IPS DF 4.7 (cell line): ENCODE measurements at regions not wholly inside any gene's neighbourhood (a gene's known extent, or its start where the extent isn't known, plus 50 kb on each side); places are given as distances from the start of the nearest gene placed in this dataset.

Experiments used
- DNase-seq: peaks from one replicate; pipeline ENCODE4 v3.0.0-alpha.2; 2013; ENCODE audit warnings: low spot score; ENCODE audit errors: extremely low read depth

DNA sequence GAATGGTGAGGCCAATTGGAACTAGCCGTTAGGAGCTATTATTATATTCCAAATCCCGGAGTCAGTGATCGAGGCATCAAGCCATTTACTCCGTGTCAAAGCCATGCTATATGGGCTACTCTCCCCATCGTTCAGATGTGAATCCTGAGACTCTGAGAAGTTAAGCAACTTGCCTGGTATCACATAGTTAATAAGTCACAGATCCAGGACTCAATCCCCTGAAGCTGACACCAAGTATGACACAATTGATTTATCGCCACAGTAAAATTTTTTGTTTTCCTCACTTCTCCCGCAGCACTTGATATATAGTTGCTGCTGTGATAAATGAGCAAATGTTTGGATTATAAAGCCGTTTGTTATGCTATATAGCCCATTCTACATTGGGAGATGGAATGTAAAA, 50.8 kb upstream of the TSHZ2 start:
- no peak for DNase-seq

DNA sequence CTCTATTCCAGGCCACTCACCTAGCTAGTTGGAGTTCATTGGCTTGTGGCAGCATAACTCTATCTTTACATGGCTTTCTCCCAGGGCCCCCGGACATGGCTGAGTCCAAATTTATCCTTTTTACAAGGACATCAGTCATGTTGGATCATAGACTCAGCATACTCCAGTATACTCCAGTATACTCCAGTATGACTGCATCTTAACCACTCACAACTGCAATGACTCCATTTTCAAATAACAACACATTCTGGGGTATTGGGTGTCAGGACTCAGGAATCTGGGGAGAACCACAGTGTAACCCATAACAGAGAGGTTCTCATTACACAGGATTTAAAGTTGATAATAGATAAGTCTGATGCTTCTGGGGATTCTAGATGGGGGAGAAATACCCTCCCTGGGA, 53.8 kb upstream of the TSHZ2 start:
- no peak for DNase-seq

DNA sequence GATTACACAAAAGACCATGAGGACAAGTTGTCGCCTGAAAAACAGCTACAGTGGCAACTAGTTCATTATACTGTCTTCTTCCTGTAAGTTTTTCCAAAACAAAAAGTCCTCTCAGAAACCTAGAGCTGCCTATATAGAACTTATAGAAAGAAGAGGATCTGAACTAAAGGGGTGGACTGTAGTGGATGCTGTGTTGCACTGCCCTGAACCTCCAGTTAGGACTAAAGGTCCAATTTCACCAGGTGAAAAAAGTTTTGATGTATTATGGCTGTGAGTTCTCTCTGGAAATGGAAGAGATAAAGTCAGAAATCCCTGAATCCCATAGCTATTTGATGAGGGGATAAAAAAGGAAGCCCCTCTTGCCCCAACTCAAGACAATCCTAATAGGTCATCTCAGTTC, 56.6 kb upstream of the TSHZ2 start:
- DNase-seq = no peak

DNA sequence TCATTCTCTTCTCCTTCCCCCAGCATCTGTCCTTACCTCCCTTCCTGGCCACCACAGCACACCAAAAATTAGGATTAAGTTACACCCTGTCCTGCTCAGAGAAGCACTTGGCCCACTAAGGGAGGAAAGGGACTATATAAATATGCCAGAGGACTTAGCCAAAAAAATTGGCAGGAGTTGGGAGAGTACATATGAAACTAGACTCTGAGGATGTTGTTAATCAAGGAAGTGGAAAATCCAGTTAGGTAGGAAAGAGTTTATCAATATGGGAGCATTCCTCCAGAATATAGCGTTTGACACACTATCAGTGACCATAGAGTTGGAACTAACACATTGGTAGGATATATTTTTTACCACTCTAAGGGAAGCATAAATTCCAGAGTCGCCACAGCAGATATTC, 57.3 kb upstream of the TSHZ2 start:
- DNase-seq = no peak

DNA sequence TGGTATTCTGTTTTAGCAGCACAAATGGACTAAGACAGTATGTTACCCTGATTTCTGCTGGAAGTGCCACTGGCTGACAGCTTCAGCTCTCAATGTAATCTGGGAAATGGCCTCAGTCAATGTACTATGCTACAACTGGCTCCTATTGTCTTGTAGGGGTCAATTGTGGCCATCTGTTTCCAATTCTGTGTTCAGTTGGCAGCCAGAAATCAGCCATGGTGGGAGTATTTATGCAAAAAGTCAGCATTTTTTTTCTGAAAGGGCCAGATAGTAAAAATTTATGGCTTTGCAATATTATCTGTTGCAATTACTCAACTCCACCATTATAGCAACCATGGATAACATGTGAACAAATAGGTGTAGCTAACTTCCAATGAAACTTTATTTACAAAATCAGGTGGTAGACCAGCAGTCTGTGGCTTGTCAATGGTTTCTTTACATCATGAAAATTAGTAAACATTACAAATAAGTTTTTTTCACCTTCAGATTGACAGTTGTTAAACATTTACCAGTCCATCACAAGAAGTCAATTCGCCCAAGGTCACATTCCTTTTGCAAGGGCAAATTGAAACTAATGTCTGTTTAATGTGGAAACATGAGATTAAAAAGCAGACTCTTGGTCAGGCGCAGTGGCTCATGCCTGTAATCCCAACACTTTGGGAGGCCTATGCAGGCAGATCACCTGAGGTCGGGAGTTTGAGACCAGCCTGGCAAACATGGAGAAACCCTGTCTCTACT, 58.3 kb upstream of the TSHZ2 start:
- no peak for DNase-seq

DNA sequence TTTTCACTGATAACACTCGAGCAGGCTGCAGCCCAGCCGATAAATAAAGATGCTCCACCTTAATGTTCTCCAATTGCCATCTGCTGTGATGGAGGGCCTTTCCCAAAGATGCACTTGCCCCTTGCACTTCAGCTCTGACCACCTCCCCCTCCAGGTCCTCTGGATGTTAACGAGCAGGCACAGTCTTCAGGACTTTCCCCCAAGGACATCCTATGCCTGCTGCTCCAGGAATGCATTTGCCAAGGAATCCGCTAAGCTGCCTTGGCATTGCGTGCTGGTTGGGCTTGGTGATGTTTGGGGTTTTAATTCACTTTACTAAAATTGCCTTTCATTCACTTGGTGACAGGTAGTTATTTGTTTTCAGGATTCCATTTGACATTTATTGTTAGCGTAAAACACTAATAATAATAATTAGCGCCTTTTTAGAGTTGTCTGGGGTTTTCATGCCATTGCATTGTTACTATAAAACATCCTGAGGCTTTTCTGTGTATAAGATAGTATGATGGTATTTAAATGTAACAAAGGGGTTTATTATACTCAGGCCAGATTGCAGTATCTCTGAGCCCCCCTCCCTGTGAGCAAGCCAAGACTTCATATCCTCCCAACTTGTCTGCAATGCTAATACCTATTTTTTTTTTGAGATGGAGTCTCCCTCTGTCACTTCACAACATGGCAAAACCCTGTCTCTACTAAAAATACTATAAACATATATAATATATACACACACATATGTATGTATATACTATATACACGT, 66.7 kb upstream of the TSHZ2 start:
- no peak for DNase-seq

DNA sequence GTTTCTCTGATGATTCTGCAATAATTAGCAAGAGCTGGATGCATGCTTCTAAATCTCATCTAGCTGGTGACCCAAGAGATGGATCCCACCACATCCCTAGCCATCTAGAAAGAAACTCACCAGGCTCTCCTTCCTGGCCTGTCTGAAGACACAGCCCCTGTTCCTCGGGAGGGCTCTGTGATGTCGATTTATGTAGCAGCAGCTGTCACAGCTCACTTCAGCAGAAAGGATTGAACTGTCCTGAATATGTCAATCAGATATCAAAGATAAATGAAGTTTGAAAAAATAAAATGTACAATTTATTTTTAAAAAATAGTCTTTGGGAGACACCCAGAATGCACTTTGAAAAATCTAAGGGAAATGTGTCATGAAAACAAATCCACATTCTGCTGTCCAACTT, 67.3 kb upstream of the TSHZ2 start:
- DNase-seq = no peak

DNA sequence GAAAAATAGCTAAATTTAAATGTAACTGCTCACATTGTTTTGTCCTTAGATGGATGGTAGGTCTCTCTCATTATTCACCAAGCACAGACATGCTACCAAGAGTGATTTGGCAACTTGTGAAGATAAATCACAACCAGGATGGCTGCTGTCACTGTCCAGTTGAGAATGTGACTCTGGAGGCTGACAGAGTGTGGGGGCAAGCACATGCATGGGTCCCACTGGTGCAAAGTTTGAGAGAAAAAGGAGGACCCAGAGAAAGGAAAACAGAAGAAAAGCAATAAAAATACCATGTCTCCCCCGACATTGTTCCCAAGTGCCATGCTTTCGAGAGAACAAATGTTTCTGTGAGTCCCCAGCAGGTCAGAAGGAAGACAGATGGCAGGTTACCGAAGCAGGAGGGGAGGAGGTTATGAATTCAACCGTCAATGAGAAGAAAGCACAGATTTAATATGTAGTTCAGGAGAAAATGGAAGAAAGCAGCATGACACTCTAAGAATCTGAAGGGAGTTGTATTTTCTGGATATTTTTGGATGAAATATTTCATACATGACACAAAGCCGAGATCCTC, 73.0 kb upstream of the TSHZ2 start:
- no peak for DNase-seq

DNA sequence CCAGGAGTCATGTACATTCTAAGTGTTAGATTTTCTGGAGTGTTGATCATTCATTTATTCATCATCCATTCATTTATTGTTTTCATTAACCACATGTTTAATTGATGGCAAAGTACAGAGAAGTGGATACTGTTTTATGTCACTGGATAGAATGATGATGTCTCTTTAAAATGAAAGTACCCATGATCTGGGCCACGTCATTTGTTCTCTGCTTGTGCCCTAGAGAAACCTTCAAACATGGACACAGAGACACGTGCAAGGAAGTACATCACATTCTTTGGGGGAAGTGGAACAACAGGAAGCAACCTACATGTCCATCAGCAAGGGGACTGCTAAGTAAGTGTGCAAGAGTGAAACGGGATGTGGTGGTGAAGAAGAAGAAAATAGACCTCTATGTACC, 75.8 kb upstream of the TSHZ2 start:
- DNase-seq = no peak

DNA sequence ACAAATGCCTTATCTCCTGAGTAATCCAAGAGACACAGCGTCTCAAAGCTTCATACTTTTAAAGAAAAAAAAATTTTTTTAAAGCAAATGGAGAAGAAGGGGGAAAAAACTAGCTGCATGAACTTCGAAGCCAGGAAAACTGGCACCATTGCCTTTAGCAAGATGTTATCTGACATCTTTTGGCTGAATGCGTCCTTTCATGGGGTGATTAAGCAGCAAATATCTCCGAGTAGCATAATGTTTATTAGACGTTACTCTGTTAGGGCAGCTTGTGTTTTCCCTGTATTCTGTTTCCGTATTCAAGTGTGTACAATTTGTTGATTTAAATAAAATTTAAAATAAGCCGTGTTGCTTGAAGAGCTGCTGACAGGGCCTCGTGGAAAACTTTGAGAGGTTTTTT, 76.5 kb upstream of the TSHZ2 start:
- no peak for DNase-seq

DNA sequence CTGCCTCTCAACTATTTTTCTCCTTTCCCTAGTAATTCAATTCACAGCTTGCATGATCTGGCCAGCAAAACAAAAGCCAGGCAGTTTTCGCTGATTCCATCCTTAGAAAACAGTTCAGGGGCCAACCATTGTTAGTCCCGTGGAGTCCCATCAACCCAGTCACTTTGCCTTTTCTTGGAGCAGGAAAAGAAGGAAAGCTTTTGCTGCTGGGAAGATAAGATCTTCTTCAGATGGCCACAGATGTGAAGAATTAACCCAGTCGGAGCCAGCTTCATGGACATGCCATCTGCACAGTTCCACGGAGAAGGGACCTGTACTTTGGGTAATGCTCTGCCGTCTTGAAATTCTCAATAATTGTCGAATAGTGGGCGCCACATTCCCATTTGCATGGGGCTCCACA, 76.9 kb upstream of the TSHZ2 start:
- DNase-seq = no peak

DNA sequence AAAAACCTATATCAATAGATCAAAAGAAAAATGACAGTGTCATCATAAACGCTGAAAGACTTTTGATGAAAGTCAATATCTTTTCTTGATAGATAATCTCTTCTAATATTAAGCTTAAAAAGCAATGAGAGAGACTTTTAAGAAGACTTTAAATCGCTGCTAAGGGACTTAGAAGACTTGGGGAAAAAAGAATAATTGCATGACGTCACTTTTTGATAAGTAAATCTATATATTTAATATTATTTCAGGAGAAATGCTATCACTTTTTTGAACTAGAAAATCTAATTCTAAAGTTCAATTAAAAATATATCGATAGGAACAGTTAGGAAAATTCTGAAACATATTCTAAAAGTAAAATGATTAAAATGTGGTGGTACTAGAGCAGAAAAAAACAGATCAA, 78.7 kb upstream of the TSHZ2 start:
- DNase-seq = no peak

DNA sequence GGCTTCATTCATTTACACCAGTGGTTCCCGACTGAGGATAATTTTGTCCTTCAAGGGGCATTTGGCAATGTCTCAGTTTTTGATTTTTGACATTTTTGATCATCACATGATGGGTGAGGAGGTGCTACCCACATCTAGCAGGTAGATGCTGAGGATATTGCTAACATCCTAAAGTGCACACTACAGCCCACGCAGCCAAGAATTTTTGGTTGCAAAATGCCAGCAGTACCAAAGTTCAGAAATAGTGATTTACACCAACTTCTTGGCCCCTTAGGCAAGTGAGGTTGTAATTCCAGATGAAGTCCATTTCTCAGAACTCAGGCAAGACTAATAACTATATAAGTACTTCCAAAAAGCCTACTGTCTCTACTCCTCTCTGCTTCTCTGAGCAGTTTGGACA, 80.1 kb upstream of the TSHZ2 start:
- no peak for DNase-seq

DNA sequence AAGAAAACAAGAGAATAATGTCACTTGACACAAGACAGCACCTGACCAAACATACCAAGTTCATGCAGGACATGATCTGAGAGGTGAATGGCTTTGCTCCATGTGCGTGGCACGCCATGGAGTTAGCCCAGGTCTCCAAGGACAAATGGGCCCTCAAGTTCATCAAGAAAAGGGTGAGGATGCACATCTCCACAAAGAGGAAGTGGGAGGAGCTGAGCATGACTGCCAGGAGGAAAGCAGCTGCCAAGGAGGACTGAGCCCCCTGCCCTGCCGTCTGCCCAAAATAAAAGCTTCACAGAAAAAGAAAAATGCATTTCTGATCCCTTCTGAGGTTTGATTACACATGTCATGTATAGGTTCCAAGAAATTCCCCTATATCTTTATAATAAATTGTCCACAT, 82.0 kb upstream of the TSHZ2 start:
- DNase-seq = no peak

DNA sequence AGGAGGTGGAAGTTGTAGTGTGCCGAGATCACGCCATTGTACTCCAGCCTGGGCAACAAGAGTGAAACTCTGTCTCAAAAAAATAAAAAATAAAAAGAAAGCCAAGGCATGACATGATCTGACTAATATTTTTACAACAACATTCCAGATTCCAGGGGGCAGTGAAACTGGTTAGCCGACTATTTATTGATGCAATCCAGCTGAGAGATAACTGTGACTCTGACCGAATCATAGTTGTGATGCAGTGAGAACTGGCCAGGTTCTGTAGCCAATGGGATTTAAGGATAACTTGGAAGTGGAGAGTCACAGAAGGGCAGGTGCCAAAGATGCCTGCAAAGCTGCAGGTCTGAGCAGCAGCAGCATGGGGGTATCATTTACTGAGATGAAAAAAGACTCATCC, 82.9 kb upstream of the TSHZ2 start:
- no peak for DNase-seq

DNA sequence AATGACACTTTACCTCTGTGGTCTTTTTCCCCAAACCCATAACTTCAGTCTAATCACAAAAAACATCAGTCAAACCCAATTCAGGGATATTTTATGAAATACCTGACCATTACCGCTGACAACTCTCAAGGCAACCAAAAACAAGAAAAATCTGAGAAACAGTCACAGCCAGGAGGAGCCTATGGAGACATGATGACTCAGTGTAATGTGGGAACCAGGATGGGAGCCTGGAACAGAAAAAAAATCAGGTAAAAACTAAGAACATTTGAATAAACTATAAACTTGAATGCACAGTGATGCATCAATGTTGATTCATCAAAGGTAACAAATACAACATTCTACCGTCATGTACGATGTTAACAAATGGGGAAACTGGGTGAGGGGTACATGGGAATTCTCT, 84.1 kb upstream of the TSHZ2 start:
- DNase-seq = no peak

DNA sequence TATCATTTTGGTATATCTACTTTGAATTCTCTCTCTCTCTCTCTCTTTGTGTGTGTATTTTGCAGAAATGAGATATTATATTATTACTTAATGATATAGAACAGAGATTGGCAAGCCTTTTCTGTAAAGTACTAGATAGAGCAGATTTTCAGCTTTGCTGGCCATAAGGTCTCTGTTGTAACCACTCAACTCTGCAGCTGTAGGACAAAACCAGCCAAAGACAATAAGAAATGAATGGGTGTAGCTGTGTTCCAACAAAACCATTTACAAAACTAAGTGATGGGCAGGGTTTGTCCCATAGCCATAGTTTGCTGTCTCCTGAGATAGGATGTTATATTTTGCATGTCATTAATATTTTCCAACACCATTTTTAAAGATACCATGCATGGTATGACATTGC, 91.2 kb upstream of the TSHZ2 start:
- DNase-seq = no peak

DNA sequence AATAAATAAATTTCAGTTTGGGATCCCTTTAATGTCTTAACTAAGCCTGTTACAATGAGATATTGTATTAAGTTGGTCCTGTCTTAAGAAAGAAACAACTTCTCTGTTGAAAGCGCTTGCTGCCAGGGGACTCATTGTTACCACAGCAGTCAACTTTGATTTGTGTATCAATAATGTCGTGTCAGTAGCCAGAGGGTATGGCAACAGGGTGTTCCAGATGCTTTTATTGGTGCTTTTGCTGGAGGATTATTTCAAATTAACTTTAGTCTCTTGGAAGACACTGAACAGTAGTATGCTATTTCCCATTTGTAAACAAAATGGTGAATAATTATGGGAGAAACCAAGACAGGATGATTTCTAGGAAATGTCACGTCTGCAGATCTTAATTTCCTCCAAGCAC, 91.9 kb upstream of the TSHZ2 start:
- DNase-seq = no peak

DNA sequence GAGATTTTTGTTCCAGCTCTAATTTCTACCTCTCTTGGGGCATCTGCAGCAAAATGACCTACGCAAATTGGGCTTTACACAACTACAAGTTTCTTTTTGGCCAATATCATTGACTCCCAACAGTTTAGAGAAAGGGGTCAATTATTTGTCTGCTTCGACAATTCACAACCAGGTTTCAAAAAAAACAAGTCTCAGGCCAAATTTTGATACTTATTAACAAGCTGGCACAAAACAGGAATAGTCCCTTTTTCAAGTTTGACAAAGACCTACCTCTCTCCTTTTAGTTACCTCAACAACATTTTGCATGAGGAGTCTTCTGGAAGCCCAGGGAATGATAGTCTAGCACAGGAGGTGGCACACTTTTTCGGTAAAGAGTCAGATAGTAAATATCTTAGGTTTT, 97.9 kb upstream of the TSHZ2 start:
- no peak for DNase-seq

DNA sequence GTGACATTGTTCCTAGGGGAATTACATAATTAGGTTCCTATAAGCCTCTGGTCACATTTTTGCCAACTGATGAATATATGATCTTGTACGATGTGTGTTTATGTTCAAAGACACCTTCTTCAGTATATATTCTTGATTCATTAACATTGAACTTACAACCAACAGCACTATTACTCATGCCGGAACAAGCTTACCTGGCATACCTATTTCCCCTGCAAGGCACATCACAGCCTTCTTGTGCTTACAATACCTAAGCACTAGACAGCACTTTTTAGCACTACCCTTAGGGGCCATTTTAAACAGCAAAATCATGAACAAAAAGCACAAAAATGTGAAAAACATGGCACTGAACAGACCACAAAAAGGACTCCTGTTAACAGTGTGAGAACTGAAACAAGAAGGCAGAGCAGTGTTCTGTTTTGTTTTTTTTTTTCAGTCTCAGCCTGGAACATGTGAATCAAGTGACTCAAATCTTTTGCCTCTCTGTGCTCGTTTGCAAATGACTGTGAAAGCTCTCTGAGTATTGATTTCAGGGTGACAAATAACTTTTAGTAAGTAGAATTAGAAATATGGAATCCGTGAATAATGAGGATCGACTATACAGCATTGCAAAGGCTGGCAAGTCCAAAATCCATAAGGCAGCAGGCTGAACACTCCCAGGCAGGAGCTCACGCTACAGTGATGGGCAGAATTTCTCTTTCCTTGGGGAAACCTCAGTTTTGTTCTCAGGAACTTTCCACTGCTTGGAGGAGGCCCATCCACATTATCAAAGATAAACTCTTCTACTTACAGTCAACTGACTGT, 102.3 kb upstream of the TSHZ2 start:
- DNase-seq = no peak

DNA sequence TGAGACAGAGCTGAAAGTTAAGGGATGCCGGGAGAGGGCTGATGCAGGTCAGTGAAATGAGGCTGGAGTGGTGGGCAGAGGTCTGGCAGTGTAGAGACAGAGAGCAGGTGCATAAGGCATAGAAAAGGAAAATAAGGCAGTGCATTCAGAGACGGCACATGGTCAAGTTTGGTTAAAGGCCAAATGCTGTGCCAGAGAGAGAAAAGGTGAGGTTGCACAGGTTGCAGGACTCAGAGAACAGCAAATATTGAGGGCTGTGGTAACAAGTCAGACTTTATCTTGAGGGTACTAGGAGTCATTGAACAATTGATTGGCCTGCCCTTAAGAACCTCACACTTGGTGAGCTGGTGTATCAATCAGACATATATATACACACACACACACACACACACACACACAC, 102.9 kb upstream of the TSHZ2 start:
- no peak for DNase-seq

DNA sequence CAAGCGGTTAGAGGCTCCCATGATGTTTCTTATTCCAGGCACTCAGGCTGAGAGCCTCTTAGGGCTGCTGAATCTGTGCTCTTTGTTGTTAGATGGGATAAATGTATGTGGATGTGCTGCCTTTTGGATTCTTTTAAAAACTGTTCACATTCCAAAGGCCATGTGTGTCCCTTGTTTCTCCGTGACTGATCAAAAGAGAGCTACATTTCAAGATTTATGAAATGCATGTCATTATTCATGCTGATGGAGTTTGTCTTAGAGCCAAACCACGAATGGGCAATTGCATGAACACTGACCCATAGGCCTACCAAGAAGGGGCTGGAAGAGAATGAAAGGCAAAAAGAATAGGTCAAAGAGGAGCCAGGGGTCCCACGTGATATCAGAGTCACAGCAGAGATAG, 104.9 kb upstream of the TSHZ2 start:
- no peak for DNase-seq
